ENCODE measurements at regions not wholly inside any gene's neighbourhood (a gene's known extent, or its start where the extent isn't known, plus 50 kb on each side); places are given as distances from the start of the nearest gene placed in this dataset.
"Not testable (repeated sequence)": the region's sequence is repeated elsewhere in the genome, so short reads cannot be mapped to it uniquely, and the experiment has no call there.

DNA sequence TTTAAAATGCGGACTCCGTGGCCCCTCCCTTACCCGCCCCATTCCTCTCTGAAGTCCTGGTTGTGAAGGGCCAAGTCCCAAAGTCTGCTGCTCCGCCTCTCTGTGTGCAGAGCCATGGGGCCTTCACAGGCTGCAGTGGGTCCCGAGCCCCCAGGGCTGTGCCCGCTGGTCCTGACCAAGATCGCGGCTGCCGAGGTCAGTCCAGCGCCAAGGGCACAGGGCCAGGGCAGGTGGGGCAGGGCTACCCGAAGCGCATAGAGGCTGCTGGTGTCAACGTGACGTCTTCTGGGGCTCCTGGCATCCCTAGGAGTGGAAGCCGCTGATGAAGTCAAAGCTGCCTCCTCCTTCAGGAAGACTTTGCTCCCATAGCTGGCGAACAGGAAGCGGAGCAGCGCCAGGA, 858.8 kb downstream of the TUBA3C start:
- DNase-seq, result not testable (repeated sequence)

DNA sequence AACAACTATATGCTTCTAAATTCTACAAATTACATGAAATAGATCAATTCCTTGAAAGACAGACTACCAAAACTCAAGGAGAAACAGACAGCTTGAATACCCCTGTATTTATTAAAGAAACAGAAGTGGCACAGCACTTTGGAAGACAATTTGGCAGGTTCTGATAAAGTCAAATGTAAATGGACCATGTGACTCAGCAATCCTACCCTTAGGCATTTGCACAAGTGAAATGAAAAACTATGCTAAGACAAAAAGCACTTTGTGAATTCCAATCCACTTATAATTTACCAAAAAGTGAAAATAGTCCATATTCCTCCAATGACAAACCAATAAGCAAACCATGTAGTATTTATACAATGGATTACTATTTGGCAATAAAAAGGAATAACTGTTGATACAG, 862.0 kb downstream of the TUBA3C start:
- DNase-seq, result not testable (repeated sequence)

DNA sequence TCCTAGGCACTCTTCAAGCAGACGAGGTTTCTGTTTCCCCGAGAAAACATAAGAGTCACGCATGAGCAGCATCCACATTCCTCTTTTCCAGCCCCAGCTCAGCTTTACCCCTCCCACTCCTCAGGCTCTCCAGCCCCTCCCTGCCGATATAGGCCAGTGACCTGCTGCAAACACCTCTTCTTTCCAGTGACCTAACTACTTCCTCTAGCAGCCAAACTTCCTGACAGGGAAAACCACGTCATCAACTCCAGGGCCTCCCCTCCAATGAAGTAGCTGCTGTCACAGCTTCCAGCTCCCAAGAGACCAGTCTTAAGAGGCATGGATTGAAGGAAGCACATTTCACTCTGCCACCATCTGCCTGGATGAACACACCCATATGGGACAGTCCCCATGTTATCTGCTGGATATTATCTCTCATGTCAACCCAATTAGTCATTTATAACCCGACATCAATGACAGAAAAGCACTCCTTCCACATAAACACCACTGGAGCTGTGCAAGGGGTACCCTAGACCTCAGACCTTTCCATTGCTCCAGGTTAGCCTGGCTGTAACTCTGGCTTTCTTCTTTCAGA, 878.3 kb downstream of the TUBA3C start:
- not testable (repeated sequence) for DNase-seq

DNA sequence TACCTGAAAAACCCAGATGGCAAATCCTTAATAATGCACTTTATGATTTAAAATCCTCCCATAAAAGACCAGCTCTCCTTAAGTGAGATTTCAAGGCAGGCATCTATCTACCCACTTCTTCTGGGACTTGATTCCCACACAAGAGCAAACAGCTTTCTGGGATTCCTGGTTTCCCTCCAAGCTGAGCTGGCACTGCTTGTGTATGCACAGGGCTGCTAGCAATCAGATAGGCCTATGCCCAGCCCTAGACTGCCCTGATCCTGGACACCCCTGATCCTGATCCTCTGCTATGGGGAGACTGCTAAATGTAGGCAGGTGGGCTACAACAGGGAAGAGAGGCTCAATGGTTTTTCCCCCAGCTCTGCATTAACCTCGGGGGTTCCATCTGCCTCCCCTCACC, 880.7 kb downstream of the TUBA3C start:
- DNase-seq, result not testable (repeated sequence)

DNA sequence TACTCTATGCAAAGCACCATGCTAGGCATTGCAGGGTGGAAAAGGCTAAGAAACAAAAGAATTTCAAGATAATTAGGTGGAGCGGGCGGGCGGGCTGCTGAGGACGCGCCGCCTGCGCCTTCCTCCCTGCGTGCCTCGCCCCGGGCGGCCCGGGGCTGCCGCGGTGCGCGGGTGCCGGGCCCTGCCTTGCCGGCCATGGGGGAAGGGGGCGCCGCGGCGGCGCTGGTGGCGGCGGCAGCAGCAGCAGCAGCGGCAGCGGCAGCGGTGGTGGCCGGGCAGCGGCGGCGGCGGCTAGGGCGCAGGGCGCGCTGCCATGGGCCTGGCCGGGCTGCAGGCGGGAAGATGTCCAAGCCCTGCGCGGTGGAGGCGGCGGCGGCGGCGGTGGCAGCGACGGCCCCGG, 884.3 kb downstream of the TUBA3C start:
- not testable (repeated sequence) for DNase-seq

DNA sequence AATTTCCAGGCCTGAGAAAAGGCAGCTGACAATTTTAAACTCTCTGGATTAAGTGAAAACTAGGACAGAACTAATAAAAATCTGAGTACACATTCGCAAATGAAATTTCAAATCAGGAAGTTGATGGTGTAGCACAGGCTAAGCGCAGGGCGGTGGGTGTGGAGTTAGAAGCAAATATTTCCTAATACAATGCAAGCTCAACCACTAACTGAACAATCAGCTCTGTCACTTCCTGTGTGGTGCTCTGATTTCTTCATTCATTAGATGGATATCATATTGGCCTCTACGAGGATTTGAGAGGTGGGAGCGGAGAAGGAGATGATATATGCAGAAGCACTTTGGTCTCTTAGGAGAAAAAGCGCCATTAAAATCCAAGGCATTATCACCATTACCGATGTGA, 885.0 kb downstream of the TUBA3C start:
- not testable (repeated sequence) for DNase-seq

DNA sequence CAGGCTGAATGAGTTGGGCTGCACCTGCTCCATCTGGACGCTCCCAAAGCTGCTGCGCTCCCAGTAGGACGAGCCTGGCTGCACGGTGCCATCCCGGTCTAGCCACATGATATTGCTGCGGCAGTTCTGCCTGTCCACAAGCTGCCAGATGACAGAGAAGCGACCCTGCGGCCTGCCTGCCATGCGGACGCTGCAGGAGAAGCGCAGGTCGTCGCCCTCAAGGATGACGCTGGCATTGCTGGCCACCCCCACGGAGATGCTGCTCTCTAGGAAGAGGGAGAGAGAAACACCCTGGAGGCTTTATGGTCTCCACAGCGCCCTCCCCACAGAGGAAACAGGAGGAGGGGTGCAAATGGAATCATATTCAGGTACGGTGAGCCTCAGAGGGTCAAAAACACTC, 887.3 kb downstream of the TUBA3C start:
- DNase-seq, result not testable (repeated sequence)

DNA sequence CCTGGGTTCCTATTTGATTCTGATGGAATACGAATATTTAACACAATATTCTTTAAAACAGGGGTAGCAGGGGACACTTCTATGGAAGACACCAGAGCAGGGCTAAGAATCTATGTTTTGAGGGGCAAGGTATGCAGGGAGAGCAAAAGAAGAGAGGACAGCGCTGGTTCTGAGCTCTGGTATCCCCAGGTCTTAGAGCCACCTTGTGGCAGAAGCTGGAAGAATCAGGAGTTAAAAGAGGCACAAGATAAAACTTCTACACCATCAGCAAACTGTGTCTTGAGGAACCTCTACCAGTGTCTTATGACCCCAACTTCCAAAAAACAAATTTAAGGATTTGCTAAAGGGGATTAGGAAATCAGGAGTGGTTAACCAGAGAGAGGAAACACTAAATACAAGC, 894.8 kb downstream of the TUBA3C start:
- not testable (repeated sequence) for DNase-seq

DNA sequence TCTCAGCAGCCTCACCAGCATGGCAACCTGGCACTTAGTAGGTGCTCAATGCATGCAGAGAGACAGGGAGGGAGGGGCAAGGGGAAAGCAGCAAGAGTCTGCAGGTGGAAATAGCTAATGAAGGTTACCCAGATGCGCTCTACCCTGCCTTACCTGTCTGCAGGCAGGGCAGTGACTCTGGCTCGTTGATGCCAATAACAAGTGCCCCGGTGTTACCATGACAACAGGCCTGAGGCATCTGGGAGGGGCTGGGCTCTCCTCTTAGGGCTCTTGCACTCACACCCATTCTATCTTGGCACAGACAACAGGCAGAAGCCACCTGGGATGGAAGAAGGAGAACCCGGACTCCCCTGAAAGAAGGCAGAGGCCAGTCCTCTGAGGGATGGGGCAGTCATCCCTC, 896.0 kb downstream of the TUBA3C start:
- DNase-seq, result not testable (repeated sequence)

DNA sequence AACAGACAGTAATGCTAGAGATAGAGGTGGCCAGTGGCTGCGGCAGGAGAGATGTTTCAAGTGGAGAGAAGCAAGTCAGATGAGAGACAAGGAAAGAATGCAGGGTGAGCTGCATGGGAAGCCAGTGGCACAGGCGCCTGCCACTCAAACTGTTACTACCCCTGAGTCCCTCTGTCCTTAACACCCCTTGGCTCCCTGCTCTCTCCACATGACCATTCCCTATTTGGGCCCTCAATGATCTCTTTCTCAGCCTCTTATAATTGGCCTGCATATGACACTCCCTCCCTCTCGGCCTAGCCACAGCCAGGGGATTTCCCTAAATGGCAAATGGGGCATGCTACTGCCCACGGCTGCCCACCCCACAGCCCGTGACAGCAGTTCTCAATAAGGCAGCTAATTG, 897.6 kb downstream of the TUBA3C start:
- not testable (repeated sequence) for DNase-seq

DNA sequence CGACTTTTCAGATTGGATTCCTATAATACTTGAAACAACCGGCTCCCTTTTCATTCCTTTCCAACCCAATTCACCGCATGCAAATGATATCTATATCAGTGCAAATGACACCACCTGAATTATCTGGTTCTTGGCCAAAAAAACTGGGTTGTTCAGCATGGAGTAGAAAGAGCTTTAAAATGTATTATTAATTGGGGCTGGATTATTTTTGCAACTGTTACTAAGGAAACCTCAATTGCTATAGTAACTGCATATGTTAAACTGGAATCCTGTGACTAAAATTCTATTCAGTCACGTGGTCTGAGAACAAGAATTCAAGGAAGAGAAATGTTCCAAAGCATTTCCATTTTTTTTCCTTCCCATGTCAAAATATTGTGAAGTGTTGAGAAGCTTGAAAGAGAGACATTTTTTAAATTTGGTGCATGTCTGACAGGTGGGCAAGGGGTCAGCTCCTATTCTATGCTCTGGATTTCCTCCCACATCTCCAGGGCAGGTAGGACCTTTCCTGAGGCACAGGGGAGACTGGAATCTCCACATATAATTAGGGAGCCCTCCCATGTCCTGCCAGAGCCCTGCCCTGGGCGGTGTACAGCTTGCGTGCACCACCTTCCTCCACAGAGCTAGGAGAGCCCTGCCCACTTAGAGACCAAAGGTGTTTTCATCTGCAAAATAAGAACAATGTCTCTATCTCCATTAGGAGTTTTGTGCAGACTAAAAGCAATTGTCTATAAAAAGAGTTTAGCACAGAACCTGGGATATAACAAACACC, 899.6 kb downstream of the TUBA3C start:
- not testable (repeated sequence) for DNase-seq

DNA sequence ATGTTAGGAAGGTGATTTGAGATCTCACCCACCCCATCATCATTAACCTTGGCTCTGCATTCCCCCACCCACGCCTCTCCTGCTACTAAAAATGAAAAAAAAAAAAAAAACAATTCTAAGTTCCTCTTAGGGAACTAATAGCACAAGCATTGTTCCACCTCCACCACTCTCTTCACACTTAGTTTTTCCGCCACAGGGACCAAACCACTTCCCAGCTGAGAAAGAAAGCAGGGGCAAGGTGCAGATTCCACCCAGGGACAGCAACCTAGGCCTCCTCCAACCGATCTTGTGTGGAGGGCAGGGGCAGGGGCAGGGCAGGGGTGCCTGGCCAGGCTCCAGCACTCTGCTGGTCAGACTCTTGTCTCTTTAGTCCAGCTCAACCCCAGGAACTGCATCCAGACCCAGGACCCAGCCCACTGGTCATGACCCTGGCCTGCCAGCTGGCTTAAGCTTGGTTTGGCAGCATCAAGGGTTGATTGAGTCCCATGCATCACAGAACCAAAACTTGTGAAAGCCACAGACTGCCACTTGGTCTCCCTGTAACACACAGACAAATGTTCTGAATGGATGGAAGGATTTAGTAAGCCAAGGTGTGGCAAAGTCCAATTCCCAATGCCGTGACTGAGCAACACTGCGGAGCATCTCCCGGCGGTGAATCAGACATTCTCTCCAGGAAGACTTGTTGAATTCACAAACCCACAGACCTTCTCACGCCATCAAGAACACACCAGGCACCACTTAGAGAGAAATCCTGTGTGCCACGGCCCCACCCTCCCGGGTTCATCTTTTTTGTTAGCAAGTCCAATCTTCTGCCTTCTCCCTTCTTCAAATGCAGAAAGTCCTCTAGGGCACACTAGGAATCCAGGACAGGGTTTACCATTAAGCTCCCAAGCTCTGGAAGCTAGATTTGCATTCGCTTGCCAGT, 900.5 kb downstream of the TUBA3C start:
- DNase-seq, result not testable (repeated sequence)

DNA sequence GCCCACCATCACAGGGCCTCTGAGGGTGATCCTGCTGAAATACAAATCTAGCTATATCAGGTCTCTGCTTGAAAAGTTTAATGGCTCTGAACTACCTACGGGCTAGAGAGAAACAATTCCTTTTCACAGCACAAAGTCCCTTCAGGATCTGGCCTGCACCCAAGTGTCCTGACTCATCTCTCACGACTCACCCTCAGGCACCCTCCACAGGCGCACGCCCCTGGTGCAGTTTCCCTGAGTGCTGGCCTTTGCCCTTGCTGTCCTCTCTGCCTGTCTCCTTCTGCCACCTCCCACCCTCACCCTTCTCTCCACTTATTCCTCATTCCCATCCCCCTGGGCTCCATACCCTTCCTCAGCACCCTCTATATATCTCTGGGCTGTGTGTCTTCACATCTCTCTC, 901.7 kb downstream of the TUBA3C start:
- not testable (repeated sequence) for DNase-seq

DNA sequence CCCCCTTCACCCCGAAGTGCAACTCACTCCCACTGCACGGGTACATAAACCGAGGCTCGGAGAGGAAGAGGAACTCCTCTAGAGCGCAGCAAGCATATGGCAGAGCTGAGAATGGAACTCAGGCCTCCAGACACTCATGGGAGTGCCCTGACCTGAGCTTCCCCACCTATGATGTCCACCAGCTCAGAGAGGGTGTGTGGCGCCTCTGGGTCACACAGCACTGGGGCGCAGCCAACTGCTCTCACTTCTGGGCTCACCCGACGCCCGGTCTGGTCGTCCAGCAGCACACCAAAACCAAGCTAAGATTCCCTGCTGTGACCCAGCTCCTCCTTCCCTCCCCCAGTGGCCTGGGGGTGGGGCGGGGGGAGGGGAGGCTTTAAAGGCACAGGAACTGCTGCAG, 904.3 kb downstream of the TUBA3C start:
- DNase-seq, result not testable (repeated sequence)

DNA sequence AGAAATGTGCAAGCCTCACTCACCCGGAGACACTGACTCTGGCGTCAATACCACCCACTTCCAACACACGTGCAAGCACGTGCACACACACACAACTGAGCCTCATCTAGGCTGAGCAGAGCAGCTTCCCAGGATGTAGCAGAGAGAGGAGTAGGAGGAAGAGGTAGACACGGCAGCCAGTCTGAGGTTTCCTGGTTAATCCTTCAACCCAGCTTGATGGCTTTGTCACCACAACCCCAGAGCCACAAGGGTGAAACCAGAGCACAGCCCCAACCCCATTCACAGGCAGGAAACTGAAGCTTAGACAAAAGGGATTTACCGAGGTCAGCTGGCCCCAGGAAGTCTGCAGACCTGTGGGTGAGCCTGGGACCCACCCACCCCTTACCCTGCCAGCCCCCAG, 905.3 kb downstream of the TUBA3C start:
- DNase-seq, result not testable (repeated sequence)

DNA sequence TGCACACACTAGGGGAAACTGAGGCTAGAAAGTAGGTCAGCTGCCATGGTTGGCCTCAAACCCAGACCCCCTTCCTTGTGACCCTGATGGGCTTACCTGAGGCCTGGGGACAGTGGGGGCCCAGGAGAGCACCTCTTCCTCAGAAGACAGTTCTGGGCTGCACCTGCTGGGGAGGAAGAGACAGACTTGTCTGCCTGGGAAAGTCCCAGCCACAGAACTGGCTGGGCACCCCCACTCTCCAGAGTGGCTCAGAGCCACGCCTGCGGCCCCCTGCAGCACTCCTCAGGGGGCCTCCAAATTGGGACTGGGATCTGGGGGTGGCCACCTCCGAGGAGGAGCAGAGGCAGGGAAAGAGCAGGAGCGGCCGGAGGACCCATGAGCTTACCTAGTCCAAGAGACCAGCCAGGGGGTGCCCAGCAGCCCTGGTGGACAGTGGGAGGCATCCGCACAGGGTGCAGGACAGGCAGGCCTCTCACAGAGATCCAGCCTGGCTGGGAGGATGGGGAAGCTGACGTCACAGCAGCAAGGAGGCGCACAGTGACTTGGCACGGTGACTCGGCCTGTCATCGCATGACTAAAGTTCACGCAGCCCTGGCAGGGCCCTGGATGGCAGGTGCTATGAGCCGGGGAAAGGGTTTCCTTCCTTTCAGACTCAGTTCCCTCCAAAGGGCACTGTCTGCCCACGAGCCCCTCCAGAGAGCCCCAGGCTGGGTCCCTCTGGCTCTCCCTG, 907.7 kb downstream of the TUBA3C start:
- not testable (repeated sequence) for DNase-seq

DNA sequence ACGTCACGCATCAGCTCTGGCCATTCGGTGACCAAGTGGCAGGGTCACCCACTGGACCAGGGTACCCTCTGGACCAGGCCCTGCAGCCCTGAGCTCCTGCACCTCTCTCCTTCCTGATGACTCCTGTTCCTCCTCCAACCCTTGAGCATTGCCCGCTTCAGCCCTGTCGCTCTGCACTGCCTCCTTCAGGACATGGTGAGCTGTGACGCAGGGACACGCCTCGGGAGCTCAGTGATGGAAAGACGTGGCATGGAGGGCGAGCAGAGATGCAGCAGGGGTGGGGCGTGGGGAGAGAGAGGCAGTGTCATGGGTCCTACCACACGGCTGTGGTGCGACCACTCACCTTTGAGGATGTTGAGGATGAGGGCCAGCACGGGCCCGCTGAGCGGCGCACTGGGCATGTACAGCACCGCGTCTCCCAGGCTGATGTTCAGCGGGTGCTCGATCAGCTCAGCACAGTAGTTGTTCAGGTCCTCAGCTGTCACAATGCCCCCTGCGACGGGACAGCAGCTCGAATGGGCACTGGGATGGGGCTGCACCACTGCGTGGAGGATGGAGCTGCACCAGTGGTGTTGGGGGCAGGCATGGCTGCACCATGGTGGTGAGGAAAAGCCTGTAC, 922.7 kb downstream of the TUBA3C start:
- not testable (repeated sequence) for DNase-seq

DNA sequence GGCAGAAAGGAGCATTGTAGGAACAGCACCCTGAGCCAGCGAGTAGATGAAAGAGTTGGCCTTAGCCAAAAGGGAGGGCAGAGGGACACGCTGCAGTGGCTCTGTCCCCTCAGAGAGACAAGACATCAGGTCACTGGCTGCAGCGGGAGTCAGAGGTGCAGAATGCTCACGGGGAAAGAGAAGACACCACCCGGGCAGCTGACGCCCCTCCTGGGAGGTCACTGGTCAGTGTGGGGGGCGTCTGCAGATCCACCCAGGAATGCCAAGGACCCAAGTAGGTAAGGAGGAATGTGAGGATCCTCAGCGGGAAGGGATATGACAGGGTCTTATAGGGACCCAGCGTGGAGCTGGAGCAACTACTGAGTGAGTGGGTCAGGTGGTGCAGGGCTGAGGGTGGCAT, 923.9 kb downstream of the TUBA3C start:
- DNase-seq, result not testable (repeated sequence)

DNA sequence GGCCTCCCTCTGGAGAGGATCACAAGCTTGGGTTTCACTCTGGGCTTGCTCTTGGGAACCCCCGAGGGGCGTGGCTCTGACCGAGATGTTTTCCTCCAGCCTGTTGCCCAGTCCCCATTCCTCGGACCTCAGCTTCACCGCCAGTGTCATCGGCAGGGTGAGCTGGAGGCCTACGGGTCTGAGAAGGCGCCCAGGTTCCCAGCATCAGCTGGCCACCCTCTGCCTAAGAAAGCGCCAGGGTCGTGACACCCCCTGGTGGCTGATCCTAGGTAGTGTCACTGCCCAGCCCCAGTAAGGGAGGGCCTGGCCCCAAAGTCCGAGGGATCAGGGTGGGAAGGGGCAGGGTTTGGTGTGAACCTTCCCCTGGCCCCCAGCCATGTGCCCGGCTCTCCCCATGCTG, 928.8 kb downstream of the TUBA3C start:
- peak in 1 of 2 experiments; percentile 1 for DNase-seq

DNA sequence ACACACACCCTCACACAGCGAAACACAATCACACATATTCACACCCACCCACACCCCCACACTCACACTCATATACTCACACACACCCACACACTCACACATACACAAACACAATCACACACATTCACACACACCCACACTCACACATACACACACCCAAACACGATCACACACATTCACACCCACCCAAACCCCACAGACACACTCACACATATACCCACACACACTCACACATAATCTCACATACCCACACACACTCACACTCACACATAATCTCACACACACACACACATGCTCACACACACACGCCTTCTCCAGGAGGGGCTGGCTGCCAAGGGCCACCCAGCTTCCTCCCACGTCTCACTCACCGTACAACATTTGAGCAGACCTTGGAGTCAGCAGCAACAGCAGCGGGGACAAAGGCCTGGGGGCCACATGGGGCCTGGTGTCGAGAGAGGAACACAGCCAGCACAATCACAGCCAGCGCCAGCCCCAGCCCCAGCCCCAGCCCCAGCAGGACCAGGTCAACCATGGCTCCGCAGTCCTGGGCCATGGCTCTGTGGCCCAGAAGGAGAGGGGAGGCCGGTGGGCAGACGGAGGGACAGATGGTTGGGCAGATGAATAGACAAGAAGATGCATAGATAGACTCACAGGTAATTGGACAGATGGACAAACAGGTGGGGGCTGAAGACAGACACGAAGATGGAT, 932.9 kb downstream of the TUBA3C start:
- DNase-seq, result not testable (repeated sequence)

DNA sequence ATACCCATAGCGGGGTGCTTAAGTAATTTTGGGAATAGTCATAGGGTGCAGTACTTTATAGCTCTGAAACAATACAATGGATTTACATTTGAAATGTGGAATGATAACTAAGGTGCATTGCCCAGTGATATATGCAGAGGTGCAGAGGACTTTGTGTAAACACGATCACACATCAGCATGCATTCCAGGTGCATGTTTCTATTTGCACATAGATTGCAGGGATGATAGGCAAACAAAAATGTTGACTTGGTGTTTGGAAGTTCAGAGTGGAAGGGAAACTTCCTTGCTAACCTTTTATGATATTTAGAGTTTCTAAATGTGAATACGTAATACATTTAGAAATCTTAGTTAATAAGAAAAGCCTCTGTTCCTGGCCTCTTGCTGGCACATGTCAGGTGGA, 941.5 kb downstream of the TUBA3C start:
- not testable (repeated sequence) for DNase-seq

DNA sequence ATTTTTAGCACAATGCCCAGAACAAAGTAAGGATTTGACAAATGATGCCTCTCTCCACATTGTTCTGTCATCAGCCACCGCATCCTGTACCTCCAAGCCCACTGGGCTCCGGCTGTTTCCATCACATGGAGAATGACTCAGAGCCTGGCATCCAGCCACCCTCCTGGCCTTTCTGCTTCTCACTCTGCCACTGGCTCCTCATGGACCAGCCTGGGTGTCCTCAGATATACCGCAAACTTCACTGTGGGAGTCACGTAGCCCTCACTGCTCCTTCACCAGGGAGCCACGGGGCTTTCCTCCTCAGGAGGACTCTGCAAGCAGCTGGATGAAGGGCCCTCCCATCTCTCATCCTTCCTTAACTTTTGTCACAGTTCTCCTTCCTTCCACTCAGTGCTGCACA, 943.0 kb downstream of the TUBA3C start:
- DNase-seq, result not testable (repeated sequence)

Measured in NCI-H526 (cell line).